ENCODE measurements at regions not wholly inside any gene's neighbourhood (a gene's known extent, or its start where the extent isn't known, plus 50 kb on each side); places are given as distances from the start of the nearest gene placed in this dataset.
"Not testable (repeated sequence)": the region's sequence is repeated elsewhere in the genome, so short reads cannot be mapped to it uniquely, and the experiment has no call there.

DNA sequence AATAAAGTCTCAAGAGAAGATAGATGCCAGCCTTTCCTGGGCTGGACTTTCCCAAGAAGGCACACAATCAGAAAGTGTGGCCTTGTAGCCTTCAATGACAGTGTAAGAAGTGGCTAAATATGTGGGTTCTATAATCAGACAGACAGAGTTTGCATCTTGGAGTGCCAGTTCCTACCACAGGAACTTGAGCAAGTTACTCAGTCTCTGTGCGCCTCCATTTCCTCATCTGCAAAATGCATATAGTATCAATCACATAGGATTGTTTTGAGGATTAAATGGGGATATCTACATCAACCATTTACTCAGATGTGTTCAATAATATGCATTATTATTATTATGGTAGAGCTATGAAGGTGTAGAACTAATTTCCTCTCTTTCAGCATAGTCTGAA, 176.8 kb upstream of the PTBP2 start:
- intact Hi-C loops (cut with DNase I, micrococcal nuclease) = no loop called here
- ATAC-seq (no peak), DNase-seq (no peak)

DNA sequence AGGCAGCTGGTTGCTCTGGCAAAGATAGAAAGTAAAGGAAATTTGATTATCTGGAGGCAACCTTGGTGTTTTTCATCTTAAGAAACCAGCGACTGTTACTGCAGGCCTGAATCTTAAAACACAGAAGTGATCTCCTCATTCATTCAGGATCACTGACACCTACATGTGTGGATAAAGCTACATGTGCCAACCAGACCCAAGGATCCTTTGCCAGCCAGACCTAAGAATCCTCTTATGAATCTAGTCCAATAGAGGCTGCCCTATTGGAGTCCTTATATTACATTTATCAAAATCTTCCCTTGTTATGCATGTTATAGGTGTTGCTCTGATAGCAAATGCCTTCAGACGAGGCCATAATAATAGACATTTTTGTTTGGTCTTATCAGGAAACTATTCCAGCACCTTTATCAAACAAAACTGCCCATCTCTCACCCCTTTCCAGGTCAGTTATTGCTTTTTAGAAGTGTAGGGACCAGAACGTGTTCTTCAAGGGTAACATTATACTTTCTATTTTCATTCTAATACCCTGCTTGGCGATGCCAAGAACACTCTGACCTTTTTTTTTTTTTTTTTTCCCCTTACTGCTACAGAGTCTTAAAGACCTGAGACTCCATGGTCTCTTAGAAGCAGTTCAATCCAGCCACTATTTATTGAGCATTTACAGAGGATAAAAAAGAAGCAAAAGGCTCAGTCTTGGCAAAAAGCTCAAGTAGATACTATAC, 175.5 kb upstream of the PTBP2 start:
- intact Hi-C loops (cut with DNase I, micrococcal nuclease) = no loop called here
- no peak for ATAC-seq

GRCh38 chr1:96550061-96550460, 171.5 kb upstream of the PTBP2 start:
- no peak for ATAC-seq
- DNase-seq = no peak
- intact Hi-C loops (cut with DNase I, micrococcal nuclease) = no loop called here

More for the DNA sequence above, 175.5 kb upstream of the PTBP2 start:
- DNase-seq = no peak

- DNase-seq = no peak
- intact Hi-C loops (cut with DNase I, micrococcal nuclease) = no loop called here
- no peak for ATAC-seq
These were observed 169.1 kb upstream of the PTBP2 start for GRCh38 chr1:96552451-96552850.

DNA sequence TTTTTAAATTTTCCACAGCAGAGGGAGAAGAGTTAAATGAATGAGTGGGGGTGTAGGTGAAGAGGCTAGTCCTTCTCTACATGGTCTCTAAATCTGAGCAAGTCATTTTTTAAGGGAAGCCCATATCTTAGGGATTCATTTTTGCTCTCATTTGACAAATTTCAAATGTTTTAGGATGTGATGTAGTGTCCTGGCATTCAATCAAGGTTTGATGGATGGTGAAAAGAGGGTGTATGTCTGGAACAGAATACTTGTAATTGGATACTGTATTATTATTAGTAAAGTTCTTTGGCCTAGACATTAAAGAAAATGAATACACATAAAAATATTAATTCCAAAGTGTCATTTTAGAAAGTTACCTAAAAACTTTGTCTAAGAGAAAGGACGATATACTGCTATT, 167.8 kb upstream of the PTBP2 start:
- ATAC-seq (no peak), DNase-seq (no peak)

GRCh38 chr1:96554364-96554763, 167.2 kb upstream of the PTBP2 start:
- DNase-seq = no peak
- intact Hi-C loops (cut with DNase I, micrococcal nuclease) = no loop called here
- no peak for ATAC-seq

More for the DNA sequence above, 167.8 kb upstream of the PTBP2 start:
- intact Hi-C loops (cut with DNase I, micrococcal nuclease) = no loop called here

DNA sequence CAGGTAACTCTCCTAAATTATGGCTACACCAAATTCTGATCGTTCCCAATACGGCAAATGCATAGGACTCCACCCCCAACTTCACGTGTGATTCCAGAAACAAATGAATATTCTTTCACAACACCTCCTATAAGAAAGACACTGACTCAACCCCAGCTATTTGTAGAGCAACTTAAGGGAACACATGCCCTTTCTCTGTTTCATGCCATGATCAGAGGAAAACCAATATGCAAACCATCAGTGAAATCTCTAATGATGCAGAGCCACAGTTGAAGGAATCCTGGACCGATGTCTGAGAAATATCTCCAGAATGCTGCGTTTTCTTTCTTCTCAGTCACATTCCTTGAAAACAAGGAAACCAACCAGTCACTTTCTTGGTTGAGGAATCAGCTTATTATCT, 164.2 kb upstream of the PTBP2 start:
- intact Hi-C loops (cut with DNase I, micrococcal nuclease) = no loop called here
- ATAC-seq (no peak), DNase-seq (no peak)

DNA sequence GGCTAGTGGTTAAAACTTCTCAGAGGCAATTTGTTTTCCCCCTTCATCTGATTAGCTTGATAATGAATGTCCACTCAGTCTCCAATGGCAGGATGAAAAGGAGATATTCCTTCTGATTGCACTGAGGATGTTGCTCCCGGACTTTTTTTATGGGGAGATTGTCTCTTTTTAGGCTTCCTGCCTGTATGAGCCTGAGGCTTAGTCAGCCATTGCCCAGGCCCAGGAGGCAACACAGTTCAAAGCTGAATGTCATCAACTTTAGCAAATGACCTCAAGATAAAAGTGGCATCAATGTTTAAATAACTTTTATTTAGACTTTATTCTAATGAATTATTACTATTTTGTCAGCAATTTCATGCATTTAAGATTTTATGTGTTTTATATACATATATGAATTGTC, 162.9 kb upstream of the PTBP2 start:
- DNase-seq = no peak
- ATAC-seq = no peak
- intact Hi-C loops (cut with DNase I, micrococcal nuclease) = no loop called here

DNA sequence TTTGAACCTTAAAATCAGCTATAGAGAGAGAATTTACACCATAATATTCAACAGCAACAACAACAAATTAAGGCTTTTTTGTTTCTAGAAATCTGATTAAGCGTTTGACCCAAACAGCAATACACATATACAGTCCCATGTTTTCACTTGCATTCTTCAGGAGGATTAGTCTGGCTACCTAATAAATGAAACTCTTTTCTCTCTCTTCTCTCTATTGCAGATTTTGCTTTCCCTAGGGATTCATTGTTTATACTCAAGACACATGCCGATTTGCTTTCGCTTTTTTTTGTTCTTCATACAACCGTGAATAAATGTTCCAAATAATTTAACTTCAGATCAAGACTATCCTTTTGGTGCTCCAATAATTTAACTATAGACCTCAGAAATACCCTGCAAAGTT, 162.4 kb upstream of the PTBP2 start:
- no peak for DNase-seq
- no peak for ATAC-seq
- intact Hi-C loops (cut with DNase I, micrococcal nuclease) = no loop called here

- no peak for ATAC-seq
- intact Hi-C loops (cut with DNase I, micrococcal nuclease) = no loop called here
- no peak for DNase-seq
These were observed 161.6 kb upstream of the PTBP2 start for GRCh38 chr1:96559707-96560596.

- ATAC-seq = no peak
These were observed 159.5 kb upstream of the PTBP2 start for GRCh38 chr1:96562094-96562493.

DNA sequence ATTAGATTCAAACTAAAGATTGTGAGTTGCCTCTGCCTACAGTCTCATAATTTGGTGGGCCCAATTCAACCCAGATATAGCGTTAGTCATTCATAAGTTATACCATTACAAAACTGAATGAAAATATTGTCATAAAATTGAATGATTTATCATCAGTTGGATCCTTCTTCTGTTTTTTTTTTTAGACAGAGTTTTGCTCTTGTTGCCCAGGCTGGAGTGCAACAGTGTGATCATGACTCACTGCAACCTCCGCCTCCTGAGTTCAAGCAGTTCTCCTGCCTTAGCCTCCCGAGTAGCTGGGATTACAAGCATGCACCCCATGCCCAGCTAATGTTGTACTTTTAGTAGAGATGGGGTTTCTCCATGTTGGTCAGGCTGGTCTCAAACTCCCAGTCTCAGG, 157.2 kb upstream of the PTBP2 start:
- ATAC-seq; DNase-seq; intact Hi-C loops (cut with DNase I, micrococcal nuclease): not testable (repeated sequence)

More at GRCh38 chr1:96562094-96562493, 159.5 kb upstream of the PTBP2 start:
- no peak for DNase-seq
- intact Hi-C loops (cut with DNase I, micrococcal nuclease) = no loop called here

- DNase-seq (no peak), ATAC-seq (no peak)
- intact Hi-C loops (cut with DNase I, micrococcal nuclease) = no loop called here
These were observed 156.0 kb upstream of the PTBP2 start for GRCh38 chr1:96565546-96565945.

GRCh38 chr1:96568639-96569038, 152.9 kb upstream of the PTBP2 start:
- DNase-seq (no peak), ATAC-seq (no peak)
- intact Hi-C loops (cut with DNase I, micrococcal nuclease) = no loop called here

- ATAC-seq (no peak), DNase-seq (no peak)
- intact Hi-C loops (cut with DNase I, micrococcal nuclease) = no loop called here
These were observed 152.3 kb upstream of the PTBP2 start for GRCh38 chr1:96569288-96569687.

GRCh38 chr1:96579636-96580035, 141.9 kb upstream of the PTBP2 start:
- ATAC-seq (no peak), DNase-seq (no peak)
- intact Hi-C loops (cut with DNase I, micrococcal nuclease) = no loop called here

- ATAC-seq (no peak), DNase-seq (no peak)
- intact Hi-C loops (cut with DNase I, micrococcal nuclease) = no loop called here
These were observed 140.7 kb upstream of the PTBP2 start for GRCh38 chr1:96580920-96581319.

GRCh38 chr1:96581772-96582171, 139.8 kb upstream of the PTBP2 start:
- intact Hi-C loops (cut with DNase I, micrococcal nuclease) = no loop called here
- DNase-seq = no peak
- ATAC-seq = no peak

DNA sequence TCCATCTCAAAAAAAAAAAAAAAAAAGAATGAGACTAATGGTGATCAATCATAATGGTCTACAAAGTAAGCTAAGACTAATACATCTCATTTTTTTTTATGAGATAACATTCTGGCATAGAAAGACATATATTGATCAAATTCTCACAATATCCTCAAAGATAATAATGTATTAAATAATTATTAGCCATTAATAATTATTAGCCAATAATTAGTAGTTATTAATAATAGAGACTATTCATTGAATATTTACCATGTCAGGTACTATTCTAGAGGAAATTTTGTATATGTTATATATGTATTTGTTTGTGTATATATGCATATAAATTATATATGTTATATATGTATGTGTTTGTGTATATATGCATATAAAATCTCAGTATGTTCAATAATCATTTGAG, 137.7 kb upstream of the PTBP2 start:
- no peak for ATAC-seq
- intact Hi-C loops (cut with DNase I, micrococcal nuclease) = no loop called here
- DNase-seq = no peak

DNA sequence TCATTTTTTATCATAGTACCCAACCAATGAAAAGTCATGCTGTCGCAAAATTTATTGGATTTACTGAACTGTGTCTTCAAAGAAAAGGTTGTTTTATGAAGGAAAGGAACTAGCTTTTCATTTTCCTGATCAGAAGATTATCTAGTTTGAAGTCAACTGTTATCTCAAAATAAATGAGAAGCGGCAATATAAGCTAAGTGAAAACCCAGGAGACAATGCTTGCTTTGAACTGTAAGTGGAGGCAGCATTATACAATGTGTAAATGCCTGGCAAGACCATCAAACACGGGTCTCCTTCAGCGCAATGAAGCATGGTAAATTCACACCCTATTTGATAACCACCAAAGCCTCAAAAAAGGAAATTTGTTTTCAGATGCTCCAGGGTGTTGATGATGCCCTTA, 134.4 kb upstream of the PTBP2 start:
- DNase-seq = no peak
- no peak for ATAC-seq
- intact Hi-C loops (cut with DNase I, micrococcal nuclease) = no loop called here

All from left colon (tissue), 2 donors.